H1 (cell line): ENCODE measurements at regions not wholly inside any gene's neighbourhood (a gene's known extent, or its start where the extent isn't known, plus 50 kb on each side); places are given as distances from the start of the nearest gene placed in this dataset.

ENCODE experiments used
- CTCF ChIA-PET: fragments of 300-600 bp; sonication (Branson Sonifier 250); formaldehyde crosslinking; loops from one replicate; lab custom pipeline; 2021; ENCODE audit not compliant: partially characterized antibody; lab: Charles Lee
- POLR2A ChIA-PET: fragments of 300-600 bp; sonication (Branson Sonifier 250); formaldehyde crosslinking; loops from one replicate; lab custom pipeline; 2021; ENCODE audit warnings: inconsistent platforms; ENCODE audit not compliant: partially characterized antibody; lab: Charles Lee
- DNase-seq, 2 experiments: peaks; one replicate each; pipeline versions ENCODE4 v3.0.0 to v3.0.0-alpha.2; 2010 to 2022; ENCODE audit warnings: low spot score in 2 of 2, low read depth in 1 of 2, mixed read lengths in 1 of 2
- FAIRE-seq: peaks from 2 replicates; lab custom pipeline; 2011; peaks lifted over from hg19 to GRCh38; lab: Jason Lieb, UNC
- H2AFZ ChIP-seq: 2 replicates; pipeline ENCODE4 v1.8.1; 2012; ENCODE audit warnings: low read length, inconsistent platforms
- H2AK5ac ChIP-seq: 2 replicates; pipeline ENCODE4 v1.6.1; 2013; ENCODE audit warnings: low read depth, low read length
- H2BK120ac ChIP-seq: replicated peaks from 2 replicates; pipeline ENCODE3; 2013; ENCODE audit warnings: low read depth, low read length, inconsistent platforms
- H2BK12ac ChIP-seq: 2 replicates; pipeline ENCODE4 v1.6.1; 2013; ENCODE audit warnings: low read depth, low read length
- H2BK15ac ChIP-seq: 2 replicates; pipeline ENCODE4 v1.6.1; 2013; ENCODE audit warnings: low read length
- H2BK20ac ChIP-seq: 2 replicates; pipeline ENCODE4 v1.6.1; 2013; ENCODE audit warnings: low read length
- H2BK5ac ChIP-seq: 2 replicates; pipeline ENCODE4 v1.6.1; 2013; ENCODE audit warnings: low read depth, low read length
- H3K14ac ChIP-seq: 2 replicates; pipeline ENCODE4 v1.6.1; 2013; ENCODE audit warnings: inconsistent platforms; ENCODE audit not compliant: insufficient read length
- H3K18ac ChIP-seq: 2 replicates; pipeline ENCODE4 v1.6.1; 2013; ENCODE audit warnings: low read length; ENCODE audit errors: extremely low read depth
- H3K23ac ChIP-seq: 2 replicates; pipeline ENCODE4 v1.6.1; 2013; ENCODE audit warnings: inconsistent platforms; ENCODE audit not compliant: insufficient read length
- H3K23me2 ChIP-seq: 2 replicates; pipeline ENCODE4 v1.6.1; 2013; ENCODE audit warnings: low read depth, low read length
- H3K27ac ChIP-seq: 2 replicates; pipeline ENCODE4 v1.6.1; 2011; ENCODE audit warnings: low read depth, low read length, inconsistent platforms
- H3K27me3 ChIP-seq, 4 experiments: replicated peaks in 1 of 4; 1 replicate in 1 of 4; 2 replicates in 3 of 4; pipeline versions ENCODE4 v1.6.1 to v1.8.1; 2011 to 2013; ENCODE audit warnings: low read length in 3 of 4, mild to moderate bottlenecking in 3 of 4, inconsistent platforms in 2 of 4, mixed read lengths in 2 of 4, moderate library complexity in 1 of 4; ENCODE audit not compliant: control insufficient read depth in 3 of 4, insufficient read depth in 3 of 4; ENCODE audit errors: extremely low read depth in 1 of 4
- H3K36me3 ChIP-seq, 4 experiments: 2 replicates each; pipeline versions ENCODE4 v1.6.1 to v1.8.1; 2011 to 2013; ENCODE audit warnings: mild to moderate bottlenecking in 4 of 4, low read length in 3 of 4, moderate library complexity in 2 of 4, control low read depth in 1 of 4, inconsistent platforms in 1 of 4; ENCODE audit not compliant: insufficient read depth in 4 of 4, control insufficient read depth in 2 of 4
- H3K4ac ChIP-seq: replicated peaks from 2 replicates; pipeline ENCODE3; 2013; ENCODE audit warnings: low read length, low read depth, mixed read lengths, inconsistent platforms; ENCODE audit not compliant: insufficient read length
- H3K4me1 ChIP-seq, 4 experiments: replicated peaks in 1 of 4; 1 replicate in 1 of 4; 2 replicates in 3 of 4; pipeline versions ENCODE4 v1.6.1 to v1.8.1; 2011 to 2013; ENCODE audit warnings: low read length in 3 of 4, inconsistent platforms in 2 of 4, mixed read lengths in 1 of 4; ENCODE audit not compliant: insufficient read depth in 4 of 4, control insufficient read depth in 3 of 4
- H3K4me2 ChIP-seq, 2 experiments: 2 replicates each; pipeline versions ENCODE4 v1.6.1 to v1.8.1; 2011 to 2013; ENCODE audit warnings: low read depth in 2 of 2, low read length in 2 of 2, control low read depth in 1 of 2, inconsistent platforms in 1 of 2, mild to moderate bottlenecking in 1 of 2; ENCODE audit not compliant: insufficient read depth in 1 of 2
- H3K4me3 ChIP-seq, 4 experiments: fragments of 200-600, 300-600 bp in 1 of 4; sonication (generic), shearing (Covaris generic), sonication (Bioruptor Twin) in 1 of 4; 2 replicates each; pipeline versions ENCODE4 v1.5.1 to v1.8.1; 2011 to 2016; ENCODE audit warnings: low read length in 4 of 4, low read depth in 3 of 4, control low read depth in 2 of 4, inconsistent platforms in 2 of 4, mild to moderate bottlenecking in 2 of 4, mixed read lengths in 1 of 4, moderate library complexity in 1 of 4; ENCODE audit not compliant: insufficient read depth in 2 of 4; ENCODE audit errors: extremely low read depth in 1 of 4
- H3K56ac ChIP-seq: replicated peaks from 2 replicates; pipeline ENCODE3; 2013; ENCODE audit warnings: low read depth, mild to moderate bottlenecking, mixed read lengths, low read length, inconsistent platforms; ENCODE audit not compliant: insufficient read length
- H3K79me1 ChIP-seq: 2 replicates; pipeline ENCODE4 v1.6.1; 2013; ENCODE audit warnings: low read depth, low read length, control low read depth
- H3K79me2 ChIP-seq, 2 experiments: 2 replicates each; pipeline versions ENCODE4 v1.6.1 to v1.8.1; 2012 to 2013; ENCODE audit warnings: low read length in 2 of 2, mild to moderate bottlenecking in 2 of 2, inconsistent platforms in 1 of 2; ENCODE audit not compliant: insufficient read depth in 2 of 2, control insufficient read depth in 1 of 2
- H3K9ac ChIP-seq, 4 experiments: replicated peaks in 1 of 4; 1 replicate in 1 of 4; 2 replicates in 3 of 4; pipeline versions ENCODE4 v1.6.1 to v1.8.1; 2011 to 2013; ENCODE audit warnings: low read depth in 3 of 4, low read length in 3 of 4, control low read depth in 2 of 4, mild to moderate bottlenecking in 2 of 4, moderate library complexity in 2 of 4, inconsistent platforms in 1 of 4; ENCODE audit errors: extremely low read depth in 1 of 4
- H3K9me3 ChIP-seq, 2 experiments: 2 replicates each; pipeline versions ENCODE4 v1.6.1 to v1.8.1; 2012 to 2013; ENCODE audit warnings: mild to moderate bottlenecking in 2 of 2, moderate library complexity in 2 of 2, control low read depth in 1 of 2, inconsistent platforms in 1 of 2, low read depth in 1 of 2, low read length in 1 of 2, mixed read lengths in 1 of 2; ENCODE audit not compliant: insufficient read depth in 2 of 2
- H4K20me1 ChIP-seq, 2 experiments: replicated peaks in 1 of 2; 2 replicates each; pipeline versions ENCODE3 to v1.8.1; 2011 to 2013; ENCODE audit warnings: inconsistent platforms in 2 of 2, low read length in 2 of 2, mild to moderate bottlenecking in 1 of 2; ENCODE audit not compliant: insufficient read depth in 2 of 2, control insufficient read depth in 1 of 2
- H4K5ac ChIP-seq: 2 replicates; pipeline ENCODE4 v1.6.1; 2013; ENCODE audit warnings: low read length, low read depth, mixed read lengths, inconsistent platforms; ENCODE audit not compliant: insufficient read length
- H4K8ac ChIP-seq: 2 replicates; pipeline ENCODE4 v1.8.0; 2013; ENCODE audit warnings: mild to moderate bottlenecking, moderate library complexity, low read length, inconsistent platforms; ENCODE audit not compliant: insufficient read depth; ENCODE audit errors: extremely low read depth
- H4K91ac ChIP-seq: replicated peaks from 2 replicates; pipeline ENCODE3; 2013; ENCODE audit warnings: low read length, mixed read lengths, inconsistent platforms; ENCODE audit not compliant: insufficient read length
- ATF3 ChIP-seq: IDR thresholded peaks from 2 replicates; pipeline ENCODE4 v1.6.1; 2011; ENCODE audit warnings: low read depth, mild to moderate bottlenecking, low read length; ENCODE audit not compliant: insufficient read depth
- BCL11A ChIP-seq, 2 experiments: IDR thresholded peaks; one replicate each; pipeline ENCODE4 v1.6.1; 2011; ENCODE audit warnings: low read depth in 2 of 2, low read length in 2 of 2, mild to moderate bottlenecking in 2 of 2
- CEBPB ChIP-seq: IDR thresholded peaks from 2 replicates; pipeline ENCODE4 v1.6.1; 2012; ENCODE audit warnings: low read depth, low read length
- CHD1 ChIP-seq: IDR thresholded peaks from 2 replicates; pipeline ENCODE4 v1.6.1; 2012; ENCODE audit warnings: low read depth, low read length, improper control_type of control experiment
- CTBP2 ChIP-seq: IDR thresholded peaks from 2 replicates; pipeline ENCODE4 v1.7.0; 2011; ENCODE audit warnings: borderline replicate concordance, mild to moderate bottlenecking, moderate library complexity, mixed read lengths, low read length; ENCODE audit not compliant: insufficient read depth, insufficient read length
- EZH2 ChIP-seq: fragments of 200-600 bp; sonication (generic); IDR thresholded peaks from 2 replicates; pipeline ENCODE4 v1.7.1; 2012; ENCODE audit warnings: low read depth, mild to moderate bottlenecking, moderate library complexity, low read length, inconsistent platforms; ENCODE audit not compliant: severe bottlenecking
- GABPA ChIP-seq: IDR thresholded peaks from 2 replicates; pipeline ENCODE4 v1.6.1; 2011; ENCODE audit warnings: mild to moderate bottlenecking, low read length, moderate library complexity, borderline replicate concordance; ENCODE audit not compliant: insufficient read depth
- MAFK ChIP-seq: IDR thresholded peaks from 2 replicates; pipeline ENCODE4 v1.6.1; 2012; ENCODE audit warnings: low read depth, mild to moderate bottlenecking, improper control_type of control experiment, low read length
- NANOG ChIP-seq: IDR thresholded peaks from 2 replicates; pipeline ENCODE4 v1.6.1; 2011; ENCODE audit warnings: low read length, low read depth, mild to moderate bottlenecking, inconsistent platforms; ENCODE audit not compliant: insufficient read depth, poor library complexity, severe bottlenecking
- NRF1 ChIP-seq: IDR thresholded peaks from 2 replicates; pipeline ENCODE4 v1.6.1; 2011; ENCODE audit warnings: mild to moderate bottlenecking, low read depth, low read length, improper control_type of control experiment
- RAD21 ChIP-seq, 2 experiments: IDR thresholded peaks in 1 of 2; conservative IDR thresholded peaks in 1 of 2; 2 replicates each; pipeline ENCODE4 v1.6.1; 2011; ENCODE audit warnings: low read depth in 2 of 2, low read length in 2 of 2, improper control_type of control experiment in 1 of 2, inconsistent platforms in 1 of 2, mild to moderate bottlenecking in 1 of 2, moderate library complexity in 1 of 2
- SP4 ChIP-seq: IDR thresholded peaks from 2 replicates; pipeline ENCODE4 v1.6.1; 2012; ENCODE audit warnings: low read length, inconsistent platforms
- TAF1 ChIP-seq: IDR thresholded peaks from 2 replicates; pipeline ENCODE4 v1.6.1; 2011; ENCODE audit warnings: mild to moderate bottlenecking, low read depth, low read length
- TBP ChIP-seq: IDR thresholded peaks from 2 replicates; pipeline ENCODE4 v1.6.1; 2011; ENCODE audit warnings: low read depth, low read length, improper control_type of control experiment
- WGBS, 2 experiments: shearing (Covaris generic) in 1 of 2; methylation state at CpG; one replicate each; pipeline versions ENCODE4 v1.1.6 to v1.1.7; 2013 to 2015; ENCODE audit warnings: low lambda C conversion rate in 2 of 2, mixed read lengths in 2 of 2, inconsistent platforms in 1 of 2, low coverage in 1 of 2, missing lambda C conversion rate in 1 of 2; ENCODE audit not compliant: insufficient replicate concordance in 2 of 2, insufficient coverage in 1 of 2, insufficient read length in 1 of 2; ENCODE audit errors: extremely low coverage in 1 of 2, missing lambda C conversion rate in 1 of 2; 5-methylcytosine and 5-hydroxymethylcytosine counted together

- no peaks in the 10 kb centered on the region for H3K79me2 ChIP-seq
- CTCF ChIA-PET = interaction anchor here (0.7 to 1.0 kb wide), 3 partner anchors 18 to 282 kb away, joined by 3 to 4 read pairs (median 3); no protein-coding TSS in a partner anchor
- H3K4ac ChIP-seq = no peak overlapping the region
- H2BK12ac ChIP-seq = no peak overlapping the region
- no peak overlapping the region for H3K14ac ChIP-seq
- H4K91ac ChIP-seq = no peak overlapping the region
- no peak overlapping the region for H4K8ac ChIP-seq
- peaks cover 10 to 11% of the 10 kb centered on the region in 2 experiments; a peak in 3 of 4 replicates for H3K9me3 ChIP-seq
- H3K27ac ChIP-seq = no peak overlapping the region
- no peaks in the 10 kb centered on the region for H3K4me1 ChIP-seq
- H3K27me3 ChIP-seq = no peaks in the 10 kb centered on the region
- H2BK5ac ChIP-seq = no peak overlapping the region
- no peak overlapping the region for H2BK15ac ChIP-seq
- FAIRE-seq (no peak), DNase-seq (no peak)
- H2BK20ac ChIP-seq = no peak overlapping the region
- no peak overlapping the region for H2AK5ac ChIP-seq
- H3K9ac ChIP-seq = no peak overlapping the region
- H3K4me3 ChIP-seq = no peak overlapping the region
- no peak overlapping the region for H2AFZ ChIP-seq
- WGBS, 2 experiments = 97% methylated on average over 3 of the region's 3 CpGs; no CpG with 5 or more reads in 1 of the 2 experiments
- no peaks in the 10 kb centered on the region for H4K20me1 ChIP-seq
- no peak overlapping the region for H3K23ac ChIP-seq
- no peaks in the 10 kb centered on the region for H3K23me2 ChIP-seq
- no peak overlapping the region for H3K4me2 ChIP-seq
- H2BK120ac ChIP-seq = no peak overlapping the region
- no peaks in the 10 kb centered on the region for H3K79me1 ChIP-seq
- POLR2A ChIA-PET = no interaction called here
- no peak overlapping the region for H3K18ac ChIP-seq
- no peaks in the 10 kb centered on the region for H3K36me3 ChIP-seq
- no peak overlapping the region for H3K56ac ChIP-seq
- H4K5ac ChIP-seq = no peak overlapping the region
- no peak for TF ChIP-seq CEBPB
- TF ChIP-seq EZH2 = no peak
- no peak for TF ChIP-seq TAF1
- no peak for TF ChIP-seq RAD21 (IDR thresholded peaks at IDR 0.05 in 1 of 2, conservative IDR thresholded peaks at IDR 0.05 in 1 of 2; ENCODE audit: low read depth in 2 of 2, low read length in 2 of 2)
- TF ChIP-seq NRF1 = no peak
- TF ChIP-seq MAFK = no peak
- TF ChIP-seq ATF3 = no peak
- no peak for TF ChIP-seq CHD1
- no peak for TF ChIP-seq SP4
- no peak for TF ChIP-seq GABPA
- no peak for TF ChIP-seq TBP
- no peak for TF ChIP-seq BCL11A (IDR thresholded peaks at IDR 0.05; ENCODE audit: low read depth in 2 of 2, low read length in 2 of 2)
- TF ChIP-seq NANOG = no peak
- TF ChIP-seq CTBP2 = no peak
These were observed 358.2 kb downstream of the IRS2 start for GRCh38 chr13:109428146-109428545.
